Progenitor cell of endocrine pancreas (in vitro differentiated cells): ENCODE measurements at regions not wholly inside any gene's neighbourhood (a gene's known extent, or its start where the extent isn't known, plus 50 kb on each side); places are given as distances from the start of the nearest gene placed in this dataset.

ENCODE experiments used
- DNase-seq: peaks from one replicate; pipeline ENCODE4 v3.0.0; 2021; ENCODE audit warnings: low spot score; ENCODE audit not compliant: unreplicated experiment
- H3K27ac Mint-ChIP-seq: 2 replicates; pipeline ENCODE4 v1.8.0; 2021; ENCODE audit warnings: mild to moderate bottlenecking, moderate library complexity, mixed read lengths
- H3K27me3 Mint-ChIP-seq: 2 replicates; pipeline ENCODE4 v1.8.0; 2021; ENCODE audit warnings: mixed read lengths
- H3K36me3 Mint-ChIP-seq: 2 replicates; pipeline ENCODE4 v1.8.0; 2022; ENCODE audit warnings: mixed read lengths; ENCODE audit not compliant: insufficient read depth
- H3K4me1 Mint-ChIP-seq: 2 replicates; pipeline ENCODE4 v1.8.0; 2021; ENCODE audit warnings: low read depth, mixed read lengths
- H3K4me3 Mint-ChIP-seq: 2 replicates; pipeline ENCODE4 v1.8.0; 2021; ENCODE audit warnings: low read depth, mild to moderate bottlenecking, moderate library complexity, mixed read lengths
- H3K9me3 Mint-ChIP-seq: 2 replicates; pipeline ENCODE4 v1.8.0; 2021; ENCODE audit warnings: low read depth, mixed read lengths
- TF ChIP-seq, protein P1 (sequence below): fragments of 200-600 bp; sonication (generic); IDR thresholded peaks from one replicate; pipeline ENCODE4 v1.5.0; 2021; ENCODE audit warnings: antibody characterized with exemption, mild to moderate bottlenecking; ENCODE audit not compliant: unreplicated experiment

- H3K27ac Mint-ChIP-seq: no peak overlapping the region
- no peaks in the 10 kb centered on the region for H3K36me3 Mint-ChIP-seq
- TF ChIP-seq, protein P1, sequence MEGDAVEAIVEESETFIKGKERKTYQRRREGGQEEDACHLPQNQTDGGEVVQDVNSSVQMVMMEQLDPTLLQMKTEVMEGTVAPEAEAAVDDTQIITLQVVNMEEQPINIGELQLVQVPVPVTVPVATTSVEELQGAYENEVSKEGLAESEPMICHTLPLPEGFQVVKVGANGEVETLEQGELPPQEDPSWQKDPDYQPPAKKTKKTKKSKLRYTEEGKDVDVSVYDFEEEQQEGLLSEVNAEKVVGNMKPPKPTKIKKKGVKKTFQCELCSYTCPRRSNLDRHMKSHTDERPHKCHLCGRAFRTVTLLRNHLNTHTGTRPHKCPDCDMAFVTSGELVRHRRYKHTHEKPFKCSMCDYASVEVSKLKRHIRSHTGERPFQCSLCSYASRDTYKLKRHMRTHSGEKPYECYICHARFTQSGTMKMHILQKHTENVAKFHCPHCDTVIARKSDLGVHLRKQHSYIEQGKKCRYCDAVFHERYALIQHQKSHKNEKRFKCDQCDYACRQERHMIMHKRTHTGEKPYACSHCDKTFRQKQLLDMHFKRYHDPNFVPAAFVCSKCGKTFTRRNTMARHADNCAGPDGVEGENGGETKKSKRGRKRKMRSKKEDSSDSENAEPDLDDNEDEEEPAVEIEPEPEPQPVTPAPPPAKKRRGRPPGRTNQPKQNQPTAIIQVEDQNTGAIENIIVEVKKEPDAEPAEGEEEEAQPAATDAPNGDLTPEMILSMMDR: no peak
- no peaks in the 10 kb centered on the region for H3K4me1 Mint-ChIP-seq
- DNase-seq: no peak
- no peaks in the 10 kb centered on the region for H3K9me3 Mint-ChIP-seq
- peaks cover 7% of the 10 kb centered on the region for H3K27me3 Mint-ChIP-seq
- H3K4me3 Mint-ChIP-seq: no peak overlapping the region
Observed at GRCh38 chr18:75607701-75608100, 180.2 kb upstream of the SMIM21 start.

DNA sequence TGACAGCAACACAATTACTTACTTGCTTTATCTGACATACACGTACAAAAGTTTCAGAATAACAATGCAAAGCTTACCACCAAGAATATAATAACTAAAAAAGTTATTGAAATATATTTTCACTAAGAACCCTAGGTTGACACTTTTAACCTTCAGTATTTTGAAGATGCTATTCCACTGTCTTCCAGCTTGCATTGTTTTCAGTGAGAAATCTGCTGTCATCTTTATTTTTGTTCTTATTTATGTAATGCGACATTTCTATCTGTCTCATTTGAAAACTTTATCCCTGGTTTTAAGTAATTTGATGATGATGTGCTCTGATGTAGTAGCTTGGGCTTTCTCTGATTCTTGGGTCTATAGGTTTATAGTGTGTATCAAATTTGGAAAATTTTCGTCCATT is 165.0 kb upstream of the SMIM21 start:
- Mint-ChIP-seq H3K27ac (no peak overlapping the region), H3K36me3 (peaks cover 3% of the 10 kb centered on the region), H3K27me3 (no peaks in the 10 kb centered on the region), H3K9me3 (peaks cover 40% of the 10 kb centered on the region), H3K4me3 (no peak overlapping the region), H3K4me1 (no peaks in the 10 kb centered on the region)
- TF ChIP-seq, protein P1: no peak
- DNase-seq: no peak

DNA sequence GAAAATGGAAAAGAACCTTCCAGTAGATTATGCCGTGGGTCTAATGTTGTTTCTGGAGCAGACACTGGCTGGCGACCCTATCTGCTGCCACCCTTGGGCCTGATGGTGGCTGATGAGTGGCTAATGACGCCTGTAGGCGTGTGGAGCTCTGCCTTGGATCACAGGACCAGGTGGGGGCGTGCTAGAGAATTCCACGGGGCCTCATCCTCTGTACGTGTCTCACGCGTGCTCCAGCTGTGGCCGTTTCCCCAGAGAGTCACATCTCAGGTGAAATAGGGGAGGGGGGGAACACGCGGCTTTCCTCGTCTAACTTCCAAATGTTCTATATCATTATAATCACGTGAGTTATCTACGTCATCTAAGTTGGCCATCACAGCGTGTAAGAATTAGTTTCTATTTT is 160.9 kb upstream of the SMIM21 start:
- peaks cover 6% of the 10 kb centered on the region for H3K27me3 Mint-ChIP-seq
- peaks cover 2% of the 10 kb centered on the region for H3K4me1 Mint-ChIP-seq
- H3K9me3 Mint-ChIP-seq: peaks cover 26% of the 10 kb centered on the region
- TF ChIP-seq, protein P1: no peak
- no peak for DNase-seq
- no peak overlapping the region for H3K4me3 Mint-ChIP-seq
- H3K27ac Mint-ChIP-seq: no peak overlapping the region
- H3K36me3 Mint-ChIP-seq: peaks cover 3% of the 10 kb centered on the region

DNA sequence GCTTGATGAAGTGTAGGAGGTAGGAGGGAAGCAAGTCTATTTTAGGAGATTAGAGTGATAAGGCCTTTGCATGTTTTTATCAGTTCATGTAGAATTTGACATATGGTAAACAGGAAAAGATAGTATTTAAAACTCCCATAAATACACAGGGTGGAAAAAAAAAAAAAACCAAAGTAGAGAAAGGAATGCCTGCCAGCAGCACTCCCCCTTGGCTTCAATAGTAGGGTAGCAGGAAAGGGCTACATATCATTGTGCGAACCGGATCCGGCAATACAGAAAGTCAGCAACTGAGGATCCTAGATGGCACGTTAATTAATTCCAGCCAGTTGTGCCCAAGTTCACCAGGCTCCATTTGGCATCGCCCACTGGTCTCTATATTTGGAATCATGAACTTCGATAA is 159.6 kb upstream of the SMIM21 start:
- peaks cover 2% of the 10 kb centered on the region for H3K4me1 Mint-ChIP-seq

GRCh38 chr18:75586130-75586889 is 158.8 kb upstream of the SMIM21 start:
- TF ChIP-seq, protein P1: no peak
- Mint-ChIP-seq H3K36me3 (no peaks in the 10 kb centered on the region), H3K27ac (no peak overlapping the region), H3K9me3 (peaks cover 7% of the 10 kb centered on the region), H3K4me1 (peaks cover 2% of the 10 kb centered on the region), H3K4me3 (no peak overlapping the region), H3K27me3 (peaks cover 6% of the 10 kb centered on the region)
- DNase-seq: no peak

More for the DNA sequence above, 159.6 kb upstream of the SMIM21 start:
- no peak for DNase-seq
- Mint-ChIP-seq H3K27ac (no peak overlapping the region), H3K36me3 (peaks cover 3% of the 10 kb centered on the region), H3K27me3 (peaks cover 6% of the 10 kb centered on the region), H3K4me3 (no peak overlapping the region), H3K9me3 (peaks cover 15% of the 10 kb centered on the region)
- TF ChIP-seq, protein P1: no peak
